BLaER1 treated with 17β-estradiol and CSF1 and Interleukin-3, amounts not matched to agents 10 nM and 100 nM (cell line): ENCODE measurements at regions not wholly inside any gene's neighbourhood (a gene's known extent, or its start where the extent isn't known, plus 50 kb on each side); places are given as distances from the start of the nearest gene placed in this dataset.

Experiments used
- H3K27ac ChIP-seq, 11 experiments: shearing (Covaris generic); formaldehyde crosslinking; 2 replicates each; pipeline ENCODE4 v1.8.1; 2022
- H3K27me3 ChIP-seq, 11 experiments: shearing (Covaris generic); formaldehyde crosslinking; 2 replicates each; pipeline ENCODE4 v1.8.1; 2022
- H3K36me3 ChIP-seq, 11 experiments: shearing (Covaris generic); formaldehyde crosslinking; 2 replicates each; pipeline ENCODE4 v1.8.1; 2022
- H3K4me1 ChIP-seq, 10 experiments: shearing (Covaris generic); formaldehyde crosslinking; 2 replicates each; pipeline ENCODE4 v1.8.1; 2022
- H3K4me2 ChIP-seq, 11 experiments: shearing (Covaris generic); formaldehyde crosslinking; 2 replicates each; pipeline ENCODE4 v1.8.1; 2022
- H3K4me3 ChIP-seq, 10 experiments: shearing (Covaris generic); formaldehyde crosslinking; 2 replicates each; pipeline ENCODE4 v1.8.1; 2022
- H3K9ac ChIP-seq, 11 experiments: shearing (Covaris generic); formaldehyde crosslinking; 2 replicates each; pipeline ENCODE4 v1.8.1; 2022
- H3K9me3 ChIP-seq, 11 experiments: shearing (Covaris generic); formaldehyde crosslinking; replicated peaks in 1 of 11; 2 replicates each; pipeline ENCODE4 v1.8.1; 2022
- H4K20me1 ChIP-seq, 11 experiments: shearing (Covaris generic); formaldehyde crosslinking; 2 replicates each; pipeline ENCODE4 v1.8.1; 2022
- Cebpa-rat ChIP-seq, 11 experiments: shearing (Covaris generic); IDR thresholded peaks; 2 replicates each; pipeline ENCODE4 v1.8.1; 2022

DNA sequence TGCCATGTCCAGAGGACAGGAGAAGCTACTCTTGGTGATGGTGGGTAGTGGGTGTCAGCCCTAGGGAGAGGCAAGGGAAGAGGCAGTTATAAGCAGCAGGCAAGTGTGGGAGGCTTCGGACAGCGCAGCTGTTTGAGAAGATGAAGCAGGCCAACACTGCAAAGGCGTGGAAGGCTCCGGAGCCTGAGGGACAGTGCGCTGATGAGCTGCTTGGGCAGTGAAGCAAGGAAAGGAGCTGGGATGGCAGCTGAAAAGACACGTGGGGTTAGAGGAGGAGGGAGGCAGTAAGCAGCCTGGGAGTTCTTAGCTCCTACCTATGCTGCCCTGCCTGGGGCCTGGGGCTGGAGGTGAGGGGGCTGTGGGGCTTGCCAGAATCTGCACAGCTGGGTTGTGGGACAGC, 50.1 kb upstream of the CRTAC1 start:
- H3K4me3 ChIP-seq = no peak overlapping the region
- TF ChIP-seq Cebpa-rat (IDR thresholded peaks at IDR 0.05) = no peak
- no peaks in the 10 kb centered on the region for H3K9me3 ChIP-seq
- H3K36me3 ChIP-seq = no peaks in the 10 kb centered on the region
- H3K27ac ChIP-seq = peak overlapping the region in 8 of 11 experiments; percentile 21 to 77 (median 58); a peak in 14 of 22 replicates
- H3K4me2 ChIP-seq = peak overlapping the region; percentile 56 to 91 (median 83)
- H3K9ac ChIP-seq = peak overlapping the region in 7 of 11 experiments; percentile 2 to 54 (median 35); a peak in 9 of 22 replicates
- no peaks in the 10 kb centered on the region for H4K20me1 ChIP-seq
- H3K4me1 ChIP-seq = peaks cover 32 to 90% (median 69%) of the 10 kb centered on the region in 10 experiments
- H3K27me3 ChIP-seq = no peaks in the 10 kb centered on the region
